Transverse colon (tissue), 4 donors: ENCODE measurements at regions not wholly inside any gene's neighbourhood (a gene's known extent, or its start where the extent isn't known, plus 50 kb on each side); places are given as distances from the start of the nearest gene placed in this dataset.
"Not testable (repeated sequence)": the region's sequence is repeated elsewhere in the genome, so short reads cannot be mapped to it uniquely, and the experiment has no call there.

Experiments used
- DNase-seq: peaks from one replicate; pipeline ENCODE4 v3.0.0-alpha.2; 2019
- H3K27ac ChIP-seq, 4 donors: fragments of 200-600 bp; sonication (generic); 2 replicates each; pipeline ENCODE4 v1.5.1; 2016 to 2018; ENCODE audit warnings: inconsistent platforms in 4 of 4
- H3K27me3 ChIP-seq: fragments of 200-600 bp; sonication (generic); 2 replicates; pipeline ENCODE4 v1.5.1; 2017; ENCODE audit warnings: inconsistent platforms
- H3K36me3 ChIP-seq, 4 donors: fragments of 200-600 bp; sonication (generic); 2 replicates each; pipeline ENCODE4 v1.5.1; 2017 to 2019; ENCODE audit warnings: inconsistent platforms in 4 of 4
- H3K4me1 ChIP-seq, 4 donors: fragments of 200-600 bp; sonication (generic); 2 replicates each; pipeline ENCODE4 v1.5.1; 2017 to 2020; ENCODE audit warnings: inconsistent platforms in 4 of 4
- H3K4me3 ChIP-seq, 4 donors: fragments of 200-600 bp; sonication (generic); 1 replicate in 1 of 4; 2 replicates in 3 of 4; pipeline versions ENCODE4 v1.5.1 to v1.6.1; 2017 to 2019; ENCODE audit warnings: inconsistent platforms in 4 of 4
- H3K9me3 ChIP-seq, 2 donors: fragments of 200-600 bp; sonication (generic); 2 replicates each; pipeline ENCODE4 v1.5.1; 2017 to 2019; ENCODE audit warnings: inconsistent platforms in 2 of 2
- EP300 ChIP-seq: sonication (generic); formaldehyde crosslinking; IDR thresholded peaks from one replicate; pipeline ENCODE4 v1.6.1; 2017; ENCODE audit warnings: antibody characterized with exemption, low read depth
- POLR2A ChIP-seq: fragments of 450-650 bp; IDR thresholded peaks from one replicate; pipeline ENCODE4 v1.6.1; 2016; ENCODE audit warnings: antibody characterized with exemption, mild to moderate bottlenecking, moderate library complexity
- POLR2AphosphoS5 ChIP-seq, 3 donors: sonication (generic); formaldehyde crosslinking; IDR thresholded peaks; one replicate each; pipeline ENCODE4 v1.6.1; 2016; ENCODE audit warnings: antibody characterized with exemption in 3 of 3
- WGBS, 2 donors: methylation state at CpG; one replicate each; pipeline ENCODE4 v1.1.5; 2018; ENCODE audit warnings: low coverage in 1 of 2; 5-methylcytosine and 5-hydroxymethylcytosine counted together
- in situ Hi-C, 4 donors: fragments of 200-750 bp; cut with MboI; loops; one replicate each; pipeline versions ENCODE4 v1.15.0 to v1.15.1; 2017; ENCODE audit warnings: low sequenced_read_pairs in 3 of 4, low pct_ligation_motif_present in 1 of 4, low pct_unique_long_range_greater_than_20kb in 1 of 4
- intact Hi-C: fragments of 100-400 bp; cut with DNase I; formaldehyde crosslinking; loops from one replicate; pipeline ENCODE4 v1.15.1; 2023; ENCODE audit warnings: low total_unique reads
- TF ChIP-seq, protein P1 (sequence below), 5 experiments: fragments of 200-600 bp in 3 of 5; fragments of 450-650 bp in 2 of 5; sonication (generic) in 3 of 5; IDR thresholded peaks; 1 replicate in 2 of 5; 2 replicates in 3 of 5; pipeline ENCODE4 v1.5.1; 2016 to 2017; ENCODE audit warnings: antibody characterized with exemption in 5 of 5, inconsistent platforms in 3 of 5, mild to moderate bottlenecking in 2 of 5, moderate library complexity in 1 of 5

DNA sequence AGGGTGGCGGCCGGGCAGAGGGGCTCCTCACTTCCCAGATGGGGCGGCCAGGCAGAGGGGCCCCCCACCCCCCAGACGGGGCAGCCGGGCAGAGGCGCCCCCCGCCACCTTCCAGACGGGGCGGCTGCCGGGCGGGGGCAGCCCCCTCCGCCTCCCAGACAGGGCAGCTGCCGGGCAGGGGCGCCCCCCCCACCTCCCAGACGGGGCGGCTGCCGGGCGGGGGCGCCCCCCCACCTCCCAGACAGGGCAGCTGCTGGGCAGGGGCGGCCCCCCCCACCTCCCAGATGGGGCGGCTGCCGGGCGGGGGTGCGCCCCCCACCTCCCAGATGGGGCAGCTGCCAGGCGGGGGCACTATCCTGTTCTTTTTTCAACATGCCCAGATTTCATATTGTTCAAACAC is 78.2 kb upstream of the DST start:
- no peak overlapping the region for H3K4me3 ChIP-seq
- no peaks in the 10 kb centered on the region for H3K36me3 ChIP-seq
- in situ Hi-C loops, result loop anchor here in 2 of 4 donors (25.0 kb wide), 2 partner anchors 116 to 141 kb away; no protein-coding TSS in a partner anchor
- WGBS, 2 donors, result 100% methylated on average over 8 of the region's 25 CpGs; no CpG with 5 or more reads in 1 of the 2 donors
- H3K9me3 ChIP-seq, result no peaks in the 10 kb centered on the region
- H3K27ac ChIP-seq, result no peak overlapping the region
- H3K4me1 ChIP-seq, result peaks cover under 1 to 33% (median 14%) of the 10 kb centered on the region in 4 donors
- DNase-seq, result no peak
- H3K27me3 ChIP-seq, result no peaks in the 10 kb centered on the region
- intact Hi-C loops, result no loop called here
- TF ChIP-seq, protein P1, sequence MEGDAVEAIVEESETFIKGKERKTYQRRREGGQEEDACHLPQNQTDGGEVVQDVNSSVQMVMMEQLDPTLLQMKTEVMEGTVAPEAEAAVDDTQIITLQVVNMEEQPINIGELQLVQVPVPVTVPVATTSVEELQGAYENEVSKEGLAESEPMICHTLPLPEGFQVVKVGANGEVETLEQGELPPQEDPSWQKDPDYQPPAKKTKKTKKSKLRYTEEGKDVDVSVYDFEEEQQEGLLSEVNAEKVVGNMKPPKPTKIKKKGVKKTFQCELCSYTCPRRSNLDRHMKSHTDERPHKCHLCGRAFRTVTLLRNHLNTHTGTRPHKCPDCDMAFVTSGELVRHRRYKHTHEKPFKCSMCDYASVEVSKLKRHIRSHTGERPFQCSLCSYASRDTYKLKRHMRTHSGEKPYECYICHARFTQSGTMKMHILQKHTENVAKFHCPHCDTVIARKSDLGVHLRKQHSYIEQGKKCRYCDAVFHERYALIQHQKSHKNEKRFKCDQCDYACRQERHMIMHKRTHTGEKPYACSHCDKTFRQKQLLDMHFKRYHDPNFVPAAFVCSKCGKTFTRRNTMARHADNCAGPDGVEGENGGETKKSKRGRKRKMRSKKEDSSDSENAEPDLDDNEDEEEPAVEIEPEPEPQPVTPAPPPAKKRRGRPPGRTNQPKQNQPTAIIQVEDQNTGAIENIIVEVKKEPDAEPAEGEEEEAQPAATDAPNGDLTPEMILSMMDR (IDR thresholded peaks at IDR 0.05), result no peak
- TF ChIP-seq POLR2AphosphoS5 (IDR thresholded peaks at IDR 0.05) (no peak), EP300 (no peak), POLR2A (no peak)

DNA sequence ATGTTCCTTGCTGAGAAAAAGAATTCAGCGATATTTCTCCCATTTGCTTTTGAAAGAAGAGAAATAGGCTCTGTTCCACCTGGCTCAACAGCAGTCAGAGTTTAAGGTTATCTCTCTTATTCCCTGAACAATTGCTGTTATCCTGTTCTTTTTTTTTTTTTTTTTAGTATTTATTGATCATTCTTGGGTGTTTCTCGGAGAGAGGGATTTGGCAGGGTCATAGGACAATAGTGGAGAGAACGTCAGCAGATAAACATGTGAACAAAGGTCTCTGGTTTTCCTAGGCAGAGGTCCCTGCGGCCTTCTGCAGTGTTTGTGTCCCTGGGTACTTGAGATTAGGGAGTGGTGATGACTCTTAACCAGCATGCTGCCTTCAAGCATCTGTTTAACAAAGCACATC is 77.5 kb upstream of the DST start:
- H3K36me3 ChIP-seq, DNase-seq, H3K27ac ChIP-seq, H3K9me3 ChIP-seq, intact Hi-C loops, H3K4me3 ChIP-seq, H3K27me3 ChIP-seq: not testable (repeated sequence)
- in situ Hi-C loops, result loop anchor here in 2 of 4 donors (25.0 kb wide), 2 partner anchors 117 to 142 kb away; no protein-coding TSS in a partner anchor
- peaks cover 8 to 40% (median 19%) of the 10 kb centered on the region in 4 donors for H3K4me1 ChIP-seq
- WGBS, 2 donors, result 82 to 100% methylated on average over 1 to 4 of the region's 4 CpGs

DNA sequence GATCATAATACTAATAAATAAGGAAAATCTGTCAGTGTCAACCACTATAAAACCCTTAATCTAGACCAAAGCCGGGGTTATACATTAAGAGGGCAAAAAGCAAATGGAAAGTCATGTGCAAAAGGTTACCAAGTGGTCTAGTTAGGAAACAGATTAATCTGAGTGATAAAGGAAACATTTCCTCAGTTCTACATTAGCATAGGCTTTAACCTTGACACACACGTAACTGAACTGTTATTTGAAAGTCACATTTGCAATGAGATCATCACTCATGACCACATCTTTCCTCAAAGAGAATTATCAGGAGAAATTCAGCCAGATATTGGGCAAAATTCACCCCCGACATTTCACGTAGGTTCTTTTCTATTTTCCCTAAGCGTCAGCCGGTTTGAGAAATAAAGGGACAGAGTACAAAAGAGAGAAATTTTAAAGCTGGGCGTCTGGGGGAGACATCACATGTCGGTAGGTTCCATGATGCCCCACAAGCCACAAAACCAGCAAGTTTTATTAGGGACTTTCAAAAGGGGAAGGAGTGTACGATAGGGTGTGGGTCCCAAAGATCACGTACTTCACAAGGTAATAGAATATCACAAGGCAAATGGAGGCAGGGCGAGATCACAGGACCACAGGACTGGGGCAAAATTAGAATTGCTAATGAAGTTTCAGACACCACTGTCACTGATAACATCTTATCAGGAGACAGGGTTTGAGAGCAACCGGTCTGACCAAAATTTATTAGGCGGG is 76.8 kb upstream of the DST start:
- intact Hi-C loops, H3K36me3 ChIP-seq, H3K4me3 ChIP-seq, H3K27ac ChIP-seq, DNase-seq, H3K27me3 ChIP-seq, H3K9me3 ChIP-seq: not testable (repeated sequence)
- WGBS, 2 donors, result 86 to 91% methylated on average over 13 of the region's 13 CpGs
- peaks cover 10 to 47% (median 25%) of the 10 kb centered on the region in 4 donors for H3K4me1 ChIP-seq
- in situ Hi-C loops, result loop anchor here in 2 of 4 donors (25.0 kb wide), 2 partner anchors 118 to 143 kb away; no protein-coding TSS in a partner anchor

DNA sequence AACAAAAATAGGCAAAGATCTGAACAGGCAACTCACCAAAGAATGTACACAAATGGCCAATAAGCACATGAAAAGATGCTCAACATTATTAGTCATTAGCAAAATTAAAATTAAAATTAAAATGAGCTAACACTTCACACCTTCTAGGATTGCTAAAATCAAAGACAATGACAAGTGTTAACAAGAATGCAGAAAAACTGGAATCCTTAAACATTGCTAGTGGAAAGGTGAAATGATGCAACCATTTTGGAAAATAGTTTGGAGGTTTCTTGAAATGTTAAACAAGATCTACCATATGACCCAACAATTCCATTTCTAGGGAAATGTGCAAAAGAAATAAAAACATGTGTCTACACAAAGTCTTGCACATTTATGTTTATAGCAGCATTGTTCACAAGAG is 75.5 kb upstream of the DST start:
- Histone ChIP-seq H3K9me3 (no peaks in the 10 kb centered on the region), H3K27ac (no peak overlapping the region), H3K4me1 (peaks cover 10 to 48% (median 24%) of the 10 kb centered on the region in 4 donors), H3K4me3 (no peak overlapping the region), H3K27me3 (no peaks in the 10 kb centered on the region), H3K36me3 (no peaks in the 10 kb centered on the region)
- in situ Hi-C loops (loop anchor here in 2 of 4 donors (25.0 kb wide), 2 partner anchors 119 to 144 kb away; no protein-coding TSS in a partner anchor), intact Hi-C loops (no loop called here)
- TF ChIP-seq POLR2AphosphoS5 (IDR thresholded peaks at IDR 0.05), result no peak
- TF ChIP-seq, protein P1 (IDR thresholded peaks at IDR 0.05), result no peak
- no peak for TF ChIP-seq POLR2A
- no peak for TF ChIP-seq EP300
- DNase-seq, result no peak

DNA sequence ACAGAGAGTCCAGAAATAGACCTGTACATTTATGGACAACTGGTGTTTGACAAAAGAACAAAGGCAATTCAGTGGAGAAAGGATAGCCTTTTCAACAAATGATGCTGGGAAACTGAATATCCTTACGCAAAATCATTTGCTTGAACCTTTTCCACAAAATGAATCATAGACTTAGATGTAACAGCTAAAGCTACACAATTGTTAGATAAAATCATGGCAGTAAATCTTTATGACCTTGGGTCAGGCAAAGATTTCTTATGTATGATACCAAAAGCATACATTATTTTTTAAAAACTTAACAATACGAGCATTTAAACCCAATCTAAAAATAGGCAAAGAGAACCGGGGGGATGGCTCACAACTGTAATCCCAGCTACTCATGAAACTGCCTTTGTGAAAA is 73.5 kb upstream of the DST start:
- TF ChIP-seq POLR2AphosphoS5 (IDR thresholded peaks at IDR 0.05) (no peak), POLR2A (no peak), EP300 (no peak)
- TF ChIP-seq, protein P1 (IDR thresholded peaks at IDR 0.05), result no peak
- in situ Hi-C loops, result loop anchor here in 2 of 4 donors (25.0 kb wide), 2 partner anchors 121 to 146 kb away; no protein-coding TSS in a partner anchor
- 75 to 76% methylated on average over 3 of the region's 3 CpGs for WGBS, 2 donors

More for the DNA sequence above, 73.5 kb upstream of the DST start:
- Histone ChIP-seq H3K27me3 (no peaks in the 10 kb centered on the region), H3K9me3 (no peaks in the 10 kb centered on the region), H3K36me3 (no peaks in the 10 kb centered on the region), H3K4me3 (no peak overlapping the region), H3K4me1 (peaks cover 10 to 38% (median 19%) of the 10 kb centered on the region in 4 donors), H3K27ac (peak overlapping the region in 1 of 4 donors; percentile 46)
- no peak for DNase-seq
- intact Hi-C loops, result no loop called here
